Hepatocyte (in vitro differentiated cells): ENCODE measurements at regions not wholly inside any gene's neighbourhood (a gene's known extent, or its start where the extent isn't known, plus 50 kb on each side); places are given as distances from the start of the nearest gene placed in this dataset.

Experiments used
- DNase-seq: peaks from one replicate; pipeline ENCODE4 v3.0.0-alpha.2; 2016; ENCODE audit warnings: low spot score
- H2AFZ ChIP-seq: fragments of 200-600 bp; sonication (generic); 2 replicates; pipeline ENCODE4 v1.6.0; 2016; ENCODE audit warnings: antibody characterized with exemption, mild to moderate bottlenecking
- H3K27ac ChIP-seq: fragments of 200-600 bp; sonication (generic); 2 replicates; pipeline ENCODE4 v1.5.1; 2016; ENCODE audit warnings: mild to moderate bottlenecking
- H3K27me3 ChIP-seq: fragments of 200-600 bp; sonication (generic); 2 replicates; pipeline ENCODE4 v1.6.1; 2016
- H3K36me3 ChIP-seq: fragments of 200-600 bp; sonication (generic); replicated peaks from 2 replicates; pipeline ENCODE4 v1.5.1; 2016; ENCODE audit warnings: low read depth; ENCODE audit not compliant: insufficient read depth
- H3K4me1 ChIP-seq: fragments of 200-600 bp; sonication (generic); 2 replicates; pipeline ENCODE4 v1.5.1; 2016; ENCODE audit warnings: mild to moderate bottlenecking, moderate library complexity; ENCODE audit not compliant: insufficient read depth
- H3K4me2 ChIP-seq: fragments of 200-600 bp; sonication (generic); 2 replicates; pipeline ENCODE4 v1.6.0; 2016
- H3K4me3 ChIP-seq: fragments of 200-600 bp; sonication (generic); 2 replicates; pipeline ENCODE4 v1.5.1; 2016; ENCODE audit warnings: mild to moderate bottlenecking
- H3K79me2 ChIP-seq: fragments of 200-600 bp; sonication (generic); 2 replicates; pipeline ENCODE4 v1.6.0; 2017; ENCODE audit warnings: mild to moderate bottlenecking
- H3K9me2 ChIP-seq: fragments of 200-600 bp; sonication (generic); replicated peaks from 2 replicates; pipeline ENCODE4 v1.6.0; 2017; ENCODE audit warnings: mild to moderate bottlenecking; ENCODE audit not compliant: insufficient read depth
- H3K9me3 ChIP-seq: fragments of 200-600 bp; sonication (generic); 2 replicates; pipeline ENCODE4 v1.5.1; 2016; ENCODE audit warnings: low read depth, mild to moderate bottlenecking
- H4K20me1 ChIP-seq: fragments of 200-600 bp; sonication (generic); 2 replicates; pipeline ENCODE4 v1.6.0; 2016; ENCODE audit warnings: mild to moderate bottlenecking; ENCODE audit not compliant: insufficient read depth, poor library complexity, severe bottlenecking
- EZH2 ChIP-seq: fragments of 200-600 bp; sonication (generic); IDR thresholded peaks from 2 replicates; pipeline ENCODE4 v1.6.1; 2016; ENCODE audit warnings: antibody characterized with exemption, mild to moderate bottlenecking, borderline replicate concordance
- EZH2phosphoT487 ChIP-seq: fragments of 200-600 bp; sonication (generic); IDR thresholded peaks from one replicate; pipeline ENCODE4 v1.6.1; 2018; ENCODE audit warnings: antibody characterized with exemption, mild to moderate bottlenecking, low read depth, moderate library complexity; ENCODE audit not compliant: unreplicated experiment, severe bottlenecking
- WGBS: methylation state at CpG from one replicate; pipeline ENCODE4 v1.1.6; 2016; ENCODE audit warnings: low lambda C conversion rate; ENCODE audit errors: missing lambda C conversion rate; 5-methylcytosine and 5-hydroxymethylcytosine counted together
- TF ChIP-seq, protein P1 (sequence below): fragments of 200-600 bp; sonication (generic); IDR thresholded peaks from 2 replicates; pipeline ENCODE4 v1.5.1; 2016; ENCODE audit warnings: antibody characterized with exemption, mild to moderate bottlenecking; ENCODE audit not compliant: poor library complexity

DNA sequence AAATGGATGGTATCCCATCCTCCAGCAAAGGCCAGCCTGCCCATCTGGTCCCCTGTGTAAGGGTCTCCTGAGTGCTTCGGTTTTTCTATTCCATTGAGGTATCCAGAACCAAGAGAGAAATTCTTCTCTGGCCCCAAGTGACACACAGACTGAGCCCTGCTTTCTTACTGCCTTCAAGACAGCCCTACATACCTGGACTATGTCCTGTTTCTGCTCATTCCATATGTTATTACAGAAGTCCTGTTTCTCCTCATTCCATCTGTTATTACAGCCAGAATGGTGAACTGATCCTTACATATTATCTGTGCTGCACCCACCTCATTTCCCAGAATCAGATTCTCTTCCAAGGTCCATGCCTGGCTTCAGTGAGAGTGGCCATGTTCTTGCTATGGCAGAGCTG is 115.2 kb downstream of the DCLK3 start:
- TF ChIP-seq, protein P1, sequence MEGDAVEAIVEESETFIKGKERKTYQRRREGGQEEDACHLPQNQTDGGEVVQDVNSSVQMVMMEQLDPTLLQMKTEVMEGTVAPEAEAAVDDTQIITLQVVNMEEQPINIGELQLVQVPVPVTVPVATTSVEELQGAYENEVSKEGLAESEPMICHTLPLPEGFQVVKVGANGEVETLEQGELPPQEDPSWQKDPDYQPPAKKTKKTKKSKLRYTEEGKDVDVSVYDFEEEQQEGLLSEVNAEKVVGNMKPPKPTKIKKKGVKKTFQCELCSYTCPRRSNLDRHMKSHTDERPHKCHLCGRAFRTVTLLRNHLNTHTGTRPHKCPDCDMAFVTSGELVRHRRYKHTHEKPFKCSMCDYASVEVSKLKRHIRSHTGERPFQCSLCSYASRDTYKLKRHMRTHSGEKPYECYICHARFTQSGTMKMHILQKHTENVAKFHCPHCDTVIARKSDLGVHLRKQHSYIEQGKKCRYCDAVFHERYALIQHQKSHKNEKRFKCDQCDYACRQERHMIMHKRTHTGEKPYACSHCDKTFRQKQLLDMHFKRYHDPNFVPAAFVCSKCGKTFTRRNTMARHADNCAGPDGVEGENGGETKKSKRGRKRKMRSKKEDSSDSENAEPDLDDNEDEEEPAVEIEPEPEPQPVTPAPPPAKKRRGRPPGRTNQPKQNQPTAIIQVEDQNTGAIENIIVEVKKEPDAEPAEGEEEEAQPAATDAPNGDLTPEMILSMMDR, result no peak
- TF ChIP-seq EZH2phosphoT487 (no peak), EZH2 (no peak)
- H3K4me2 ChIP-seq, result no peak overlapping the region
- no peaks in the 10 kb centered on the region for H3K9me3 ChIP-seq
- H4K20me1 ChIP-seq, result no peaks in the 10 kb centered on the region
- H3K4me3 ChIP-seq, result no peak overlapping the region
- no peak for DNase-seq
- no peak overlapping the region for H3K27ac ChIP-seq
- WGBS, result 94% methylated on average over 1 of the region's 1 CpG
- H3K9me2 ChIP-seq, result no peaks in the 10 kb centered on the region
- H3K4me1 ChIP-seq, result no peaks in the 10 kb centered on the region
- H3K36me3 ChIP-seq, result no peaks in the 10 kb centered on the region
- H2AFZ ChIP-seq, result no peak overlapping the region
- no peaks in the 10 kb centered on the region for H3K79me2 ChIP-seq
- no peaks in the 10 kb centered on the region for H3K27me3 ChIP-seq

DNA sequence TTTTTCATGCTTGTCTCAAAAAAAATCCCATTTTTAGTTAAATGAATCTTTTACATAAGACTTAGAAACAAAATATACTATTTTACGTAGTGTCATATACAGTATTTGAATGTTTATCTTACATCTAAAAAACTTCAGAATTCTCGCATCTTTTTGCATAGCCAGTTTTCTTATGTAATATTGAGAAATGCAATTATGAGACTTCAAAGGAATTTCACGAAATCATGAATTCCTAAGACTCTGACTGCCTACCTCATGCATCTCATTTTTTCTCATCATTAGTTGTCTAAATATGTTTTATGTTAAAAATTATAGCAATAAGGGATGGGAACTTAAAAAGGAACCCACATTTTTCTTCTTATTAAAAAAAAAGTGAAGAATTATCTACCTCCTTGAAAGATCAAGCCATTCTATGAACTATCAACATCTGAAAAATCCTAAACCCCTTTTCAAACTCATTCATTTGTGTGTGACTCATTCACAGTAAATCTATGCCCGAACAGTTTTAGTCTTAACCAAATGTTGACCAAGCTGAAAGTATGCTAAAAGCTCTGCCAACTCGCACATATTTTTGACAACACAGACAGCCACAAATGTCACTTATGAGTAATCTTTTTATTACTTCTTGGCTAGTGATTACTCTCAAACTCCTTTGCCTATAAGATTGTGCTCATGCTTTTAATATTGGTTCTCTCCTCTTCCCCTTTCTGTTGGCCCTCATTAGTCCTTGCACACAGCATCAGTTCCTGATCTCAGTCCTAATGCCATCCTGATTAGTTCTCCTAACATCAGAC is 115.9 kb downstream of the DCLK3 start:
- no peaks in the 10 kb centered on the region for H3K27me3 ChIP-seq
- 64% methylated on average over 5 of the region's 5 CpGs for WGBS

DNA sequence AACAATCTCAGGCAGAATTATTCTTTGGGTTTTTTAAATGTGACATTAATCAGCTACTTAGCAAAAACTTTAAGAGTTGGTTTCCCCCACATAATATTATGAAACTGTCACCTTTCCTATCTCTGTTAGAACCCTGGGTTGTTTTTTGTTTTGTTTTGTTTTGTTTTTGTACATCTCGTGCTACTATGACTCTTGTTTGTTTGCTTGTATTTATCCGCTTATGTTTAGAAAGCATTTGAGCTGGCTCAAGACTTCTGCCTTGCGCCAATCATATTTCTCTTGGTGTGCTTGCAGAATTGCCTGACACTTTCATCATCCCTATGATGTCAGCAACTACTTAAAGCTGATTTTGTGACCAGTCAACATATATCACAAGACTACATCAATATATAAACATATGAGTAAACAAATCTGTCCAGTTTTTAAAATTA is 116.9 kb downstream of the DCLK3 start:
- Histone ChIP-seq H3K36me3 (no peaks in the 10 kb centered on the region), H3K9me2 (no peaks in the 10 kb centered on the region), H2AFZ (no peak overlapping the region)

More for the DNA sequence above, 115.9 kb downstream of the DCLK3 start:
- Histone ChIP-seq H3K27ac (no peak overlapping the region), H3K4me2 (no peak overlapping the region), H3K9me3 (no peaks in the 10 kb centered on the region), H3K4me3 (no peak overlapping the region), H2AFZ (no peak overlapping the region), H3K9me2 (no peaks in the 10 kb centered on the region), H3K4me1 (no peaks in the 10 kb centered on the region), H4K20me1 (no peaks in the 10 kb centered on the region), H3K36me3 (no peaks in the 10 kb centered on the region), H3K79me2 (no peaks in the 10 kb centered on the region)
- TF ChIP-seq, protein P1, result no peak
- TF ChIP-seq EZH2, result no peak
- no peak for TF ChIP-seq EZH2phosphoT487
- no peak for DNase-seq

More for the DNA sequence above, 116.9 kb downstream of the DCLK3 start:
- Histone ChIP-seq H3K27ac (no peak overlapping the region), H3K4me2 (no peak overlapping the region), H3K4me3 (no peak overlapping the region), H4K20me1 (no peaks in the 10 kb centered on the region), H3K27me3 (no peaks in the 10 kb centered on the region), H3K4me1 (no peaks in the 10 kb centered on the region), H3K79me2 (no peaks in the 10 kb centered on the region), H3K9me3 (no peaks in the 10 kb centered on the region)
- DNase-seq, result no peak
- WGBS, result 84% methylated on average over 3 of the region's 3 CpGs
- TF ChIP-seq EZH2 (no peak), EZH2phosphoT487 (no peak)
- TF ChIP-seq, protein P1, result no peak
